DND-41 (cell line): ENCODE measurements at regions not wholly inside any gene's neighbourhood (a gene's known extent, or its start where the extent isn't known, plus 50 kb on each side); places are given as distances from the start of the nearest gene placed in this dataset.

Source experiments
- ATAC-seq: fragments of 200-7000 bp; cut with Tn5 transposase; 3 replicates; pipeline ENCODE4 v1.9.1; 2021; ENCODE audit warnings: low read depth; ENCODE audit not compliant: insufficient read depth
- DNase-seq: peaks from one replicate; pipeline ENCODE4 v3.0.0-alpha.2; 2020
- H2AFZ ChIP-seq: 2 replicates; pipeline ENCODE4 v1.6.0; 2012; ENCODE audit warnings: low read depth, low read length
- H3K27ac ChIP-seq: 2 replicates; pipeline ENCODE4 v1.5.1; 2012; ENCODE audit warnings: low read length, inconsistent platforms
- H3K27me3 ChIP-seq: fragments of 200-600 bp; sonication (generic); 2 replicates; pipeline ENCODE4 v1.6.0; 2012; ENCODE audit warnings: low read length, mild to moderate bottlenecking, inconsistent platforms; ENCODE audit not compliant: insufficient read depth, poor library complexity
- H3K36me3 ChIP-seq: 2 replicates; pipeline ENCODE4 v1.5.1; 2012; ENCODE audit warnings: low read length, inconsistent platforms; ENCODE audit not compliant: insufficient read depth
- H3K4me1 ChIP-seq: 2 replicates; pipeline ENCODE4 v1.5.1; 2012; ENCODE audit warnings: mild to moderate bottlenecking, low read length; ENCODE audit not compliant: insufficient read depth
- H3K4me2 ChIP-seq: 2 replicates; pipeline ENCODE4 v1.6.0; 2012; ENCODE audit warnings: mild to moderate bottlenecking, moderate library complexity, low read length, inconsistent platforms; ENCODE audit not compliant: insufficient read depth
- H3K4me3 ChIP-seq, 2 experiments: fragments of 200-600 bp in 1 of 2; shearing (Covaris generic) in 1 of 2; 2 replicates each; pipeline ENCODE4 v1.5.1; 2012 to 2016; ENCODE audit warnings: inconsistent platforms in 2 of 2, low read length in 2 of 2, mild to moderate bottlenecking in 2 of 2, low read depth in 1 of 2, moderate library complexity in 1 of 2
- H3K79me2 ChIP-seq: 2 replicates; pipeline ENCODE4 v1.6.0; 2012; ENCODE audit warnings: low read length, inconsistent platforms; ENCODE audit not compliant: insufficient read depth
- H3K9ac ChIP-seq: 2 replicates; pipeline ENCODE4 v1.6.0; 2012; ENCODE audit warnings: low read depth, mild to moderate bottlenecking, inconsistent platforms, low read length, moderate library complexity
- H3K9me3 ChIP-seq: 2 replicates; pipeline ENCODE4 v1.5.1; 2012; ENCODE audit warnings: low read length, moderate library complexity, mild to moderate bottlenecking, inconsistent platforms; ENCODE audit not compliant: insufficient read depth, severe bottlenecking
- H4K20me1 ChIP-seq: 2 replicates; pipeline ENCODE4 v1.6.0; 2012; ENCODE audit warnings: low read length; ENCODE audit not compliant: insufficient read depth
- EZH2 ChIP-seq: IDR thresholded peaks from 3 replicates; pipeline ENCODE4 v1.6.1; 2012; ENCODE audit warnings: borderline replicate concordance, low read depth, mild to moderate bottlenecking, moderate library complexity, low read length, inconsistent platforms; ENCODE audit not compliant: severe bottlenecking
- TF ChIP-seq, protein P1 (sequence below): IDR thresholded peaks from 2 replicates; pipeline ENCODE4 v1.5.1; 2012; ENCODE audit warnings: borderline replicate concordance, low read length, moderate library complexity, mild to moderate bottlenecking; ENCODE audit not compliant: poor library complexity, severe bottlenecking; ENCODE audit errors: extremely low read depth

DNA sequence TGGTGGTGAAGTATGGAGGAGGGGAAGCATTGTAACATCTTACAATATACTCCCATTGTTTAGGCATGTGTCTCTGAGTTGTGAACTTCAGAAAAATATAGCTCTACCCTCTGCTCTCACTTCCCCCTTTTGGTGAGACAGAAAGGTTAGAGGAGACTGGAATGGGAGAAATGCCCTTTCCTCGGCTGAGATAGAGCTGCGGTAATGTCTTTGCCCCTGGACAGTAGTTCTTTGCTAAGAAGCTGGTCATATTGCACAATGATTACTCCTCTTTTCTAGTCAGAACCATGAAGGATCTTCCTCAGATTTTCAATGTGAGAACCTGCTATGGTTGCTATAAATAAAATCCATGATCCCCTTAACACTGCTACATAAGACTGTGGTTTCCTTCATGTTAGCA, 171.0 kb downstream of the SEM1 start:
- Histone ChIP-seq H3K4me3 (no peak overlapping the region), H3K27ac (no peak overlapping the region), H3K36me3 (no peaks in the 10 kb centered on the region), H3K9ac (no peak overlapping the region), H3K4me1 (no peaks in the 10 kb centered on the region), H3K4me2 (no peak overlapping the region), H3K27me3 (no peaks in the 10 kb centered on the region), H3K9me3 (no peaks in the 10 kb centered on the region), H3K79me2 (no peaks in the 10 kb centered on the region), H2AFZ (no peak overlapping the region), H4K20me1 (no peaks in the 10 kb centered on the region)
- no peak for TF ChIP-seq EZH2
- TF ChIP-seq, protein P1, sequence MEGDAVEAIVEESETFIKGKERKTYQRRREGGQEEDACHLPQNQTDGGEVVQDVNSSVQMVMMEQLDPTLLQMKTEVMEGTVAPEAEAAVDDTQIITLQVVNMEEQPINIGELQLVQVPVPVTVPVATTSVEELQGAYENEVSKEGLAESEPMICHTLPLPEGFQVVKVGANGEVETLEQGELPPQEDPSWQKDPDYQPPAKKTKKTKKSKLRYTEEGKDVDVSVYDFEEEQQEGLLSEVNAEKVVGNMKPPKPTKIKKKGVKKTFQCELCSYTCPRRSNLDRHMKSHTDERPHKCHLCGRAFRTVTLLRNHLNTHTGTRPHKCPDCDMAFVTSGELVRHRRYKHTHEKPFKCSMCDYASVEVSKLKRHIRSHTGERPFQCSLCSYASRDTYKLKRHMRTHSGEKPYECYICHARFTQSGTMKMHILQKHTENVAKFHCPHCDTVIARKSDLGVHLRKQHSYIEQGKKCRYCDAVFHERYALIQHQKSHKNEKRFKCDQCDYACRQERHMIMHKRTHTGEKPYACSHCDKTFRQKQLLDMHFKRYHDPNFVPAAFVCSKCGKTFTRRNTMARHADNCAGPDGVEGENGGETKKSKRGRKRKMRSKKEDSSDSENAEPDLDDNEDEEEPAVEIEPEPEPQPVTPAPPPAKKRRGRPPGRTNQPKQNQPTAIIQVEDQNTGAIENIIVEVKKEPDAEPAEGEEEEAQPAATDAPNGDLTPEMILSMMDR = no peak
- DNase-seq = no peak
- no peak for ATAC-seq

DNA sequence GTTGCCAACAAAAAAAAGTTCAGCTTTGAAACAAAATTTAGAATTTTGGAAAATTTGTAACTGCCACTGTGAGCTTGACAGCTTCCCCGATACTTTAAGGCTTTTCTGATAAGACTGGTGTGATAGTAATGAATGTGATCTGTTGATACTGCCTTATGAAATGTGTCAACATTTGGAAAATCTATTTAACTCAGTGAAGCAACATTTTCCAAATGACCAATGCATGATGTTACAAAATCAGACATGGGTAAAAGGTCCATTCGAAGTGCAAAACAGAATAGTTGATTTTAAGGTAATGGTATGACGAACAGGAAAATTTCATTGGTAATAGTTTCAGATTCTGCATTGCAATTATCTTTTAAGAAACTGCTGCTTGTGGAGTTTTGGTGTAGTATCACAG, 175.4 kb downstream of the SEM1 start:
- H3K4me1 ChIP-seq = no peaks in the 10 kb centered on the region
- H3K9me3 ChIP-seq = no peaks in the 10 kb centered on the region
- no peaks in the 10 kb centered on the region for H3K27me3 ChIP-seq
- no peaks in the 10 kb centered on the region for H3K36me3 ChIP-seq
- no peaks in the 10 kb centered on the region for H3K79me2 ChIP-seq
- ATAC-seq = no peak
- H3K27ac ChIP-seq = no peak overlapping the region
- no peak overlapping the region for H3K4me3 ChIP-seq
- no peak overlapping the region for H3K9ac ChIP-seq
- no peak overlapping the region for H3K4me2 ChIP-seq
- no peak overlapping the region for H2AFZ ChIP-seq
- H4K20me1 ChIP-seq = no peaks in the 10 kb centered on the region
- TF ChIP-seq EZH2 = no peak
- TF ChIP-seq, protein P1 = no peak
- DNase-seq = no peak

DNA sequence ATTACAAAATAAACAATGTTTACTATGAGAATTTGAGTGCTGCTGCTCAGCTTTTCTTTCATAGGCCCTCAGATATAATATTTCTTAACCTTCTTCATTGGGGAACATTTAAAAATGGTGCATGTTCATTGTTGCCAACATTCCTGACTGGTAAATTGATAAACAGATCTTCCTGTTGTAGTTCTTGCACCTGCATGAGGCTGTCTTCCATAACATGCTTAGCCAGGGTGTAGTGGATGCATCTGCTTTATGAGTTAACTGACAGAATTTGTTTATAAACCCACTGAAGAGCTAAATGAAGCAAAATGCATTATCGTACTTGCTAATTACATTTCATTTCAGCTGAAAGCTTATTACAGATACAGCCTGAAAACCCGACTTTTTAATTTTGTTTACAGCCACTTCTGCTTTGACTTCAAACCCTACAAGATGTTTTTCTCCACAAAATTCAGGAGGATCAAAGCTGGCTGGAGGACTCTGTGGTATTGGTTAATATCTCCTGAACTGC, 177.2 kb downstream of the SEM1 start:
- Histone ChIP-seq H3K27me3 (no peaks in the 10 kb centered on the region), H4K20me1 (no peaks in the 10 kb centered on the region)
- no peak for ATAC-seq

More for the DNA sequence above, 177.2 kb downstream of the SEM1 start:
- H3K9ac ChIP-seq = no peak overlapping the region
- H3K4me1 ChIP-seq = no peaks in the 10 kb centered on the region
- H3K36me3 ChIP-seq = no peaks in the 10 kb centered on the region
- H3K27ac ChIP-seq = no peak overlapping the region
- H3K79me2 ChIP-seq = no peaks in the 10 kb centered on the region
- no peak overlapping the region for H2AFZ ChIP-seq
- no peak overlapping the region for H3K4me2 ChIP-seq
- TF ChIP-seq, protein P1 = no peak
- TF ChIP-seq EZH2 = no peak
- no peak overlapping the region for H3K4me3 ChIP-seq
- no peak for DNase-seq
- no peaks in the 10 kb centered on the region for H3K9me3 ChIP-seq
